NCI-H1436 (cell line): ENCODE measurements at regions not wholly inside any gene's neighbourhood (a gene's known extent, or its start where the extent isn't known, plus 50 kb on each side); places are given as distances from the start of the nearest gene placed in this dataset.
"Not testable (repeated sequence)": the region's sequence is repeated elsewhere in the genome, so short reads cannot be mapped to it uniquely, and the experiment has no call there.

Source experiments
- DNase-seq: peaks from one replicate; lab custom pipeline; 2025; lab: John Stamatoyannopoulos, UW

GRCh38 chr2:103367877-103368276 is 606.0 kb downstream of the TMEM182 start:
- no peak for DNase-seq

- DNase-seq: no peak
Observed at GRCh38 chr2:103383541-103383940, 621.7 kb downstream of the TMEM182 start.

GRCh38 chr2:103386872-103387271 is 625.0 kb downstream of the TMEM182 start:
- no peak for DNase-seq

- no peak for DNase-seq
Observed at GRCh38 chr2:103387888-103388287, 626.1 kb downstream of the TMEM182 start.

GRCh38 chr2:103396152-103396551 is 634.3 kb downstream of the TMEM182 start:
- DNase-seq: no peak

GRCh38 chr2:103401621-103402020 is 639.8 kb downstream of the TMEM182 start:
- DNase-seq: no peak

- DNase-seq: no peak
Observed at GRCh38 chr2:103402336-103402735, 640.5 kb downstream of the TMEM182 start.

GRCh38 chr2:103402944-103403343 is 641.1 kb downstream of the TMEM182 start:
- DNase-seq: no peak

GRCh38 chr2:103403388-103403787 is 641.6 kb downstream of the TMEM182 start:
- not testable (repeated sequence) for DNase-seq

GRCh38 chr2:103410221-103410620 is 648.4 kb downstream of the TMEM182 start:
- no peak for DNase-seq

- no peak for DNase-seq
Observed at GRCh38 chr2:103419506-103419905, 657.7 kb downstream of the TMEM182 start.

GRCh38 chr2:103423100-103423499 is 661.3 kb downstream of the TMEM182 start:
- DNase-seq: no peak

GRCh38 chr2:103427567-103427966 is 665.7 kb downstream of the TMEM182 start:
- no peak for DNase-seq

GRCh38 chr2:103430191-103430590 is 668.4 kb downstream of the TMEM182 start:
- no peak for DNase-seq

GRCh38 chr2:103435010-103435409 is 673.2 kb downstream of the TMEM182 start:
- DNase-seq: no peak

GRCh38 chr2:103437161-103437560 is 675.3 kb downstream of the TMEM182 start:
- DNase-seq: no peak

GRCh38 chr2:103445347-103445746 is 683.5 kb downstream of the TMEM182 start:
- no peak for DNase-seq

- DNase-seq: no peak
Observed at GRCh38 chr2:103448495-103448894, 686.7 kb downstream of the TMEM182 start.

GRCh38 chr2:103451283-103451682 is 689.5 kb downstream of the TMEM182 start:
- no peak for DNase-seq

- no peak for DNase-seq
Observed at GRCh38 chr2:103459283-103459682, 697.5 kb downstream of the TMEM182 start.

- DNase-seq: no peak
Observed at GRCh38 chr2:103462101-103462500, 700.3 kb downstream of the TMEM182 start.

- DNase-seq: no peak
Observed at GRCh38 chr2:103462712-103463111, 700.9 kb downstream of the TMEM182 start.

GRCh38 chr2:103464831-103465230 is 703.0 kb downstream of the TMEM182 start:
- no peak for DNase-seq

GRCh38 chr2:103469800-103470199 is 708.0 kb downstream of the TMEM182 start:
- DNase-seq: no peak

- no peak for DNase-seq
Observed at GRCh38 chr2:103484906-103485305, 723.1 kb downstream of the TMEM182 start.
